ENCODE measurements at regions not wholly inside any gene's neighbourhood (a gene's known extent, or its start where the extent isn't known, plus 50 kb on each side); places are given as distances from the start of the nearest gene placed in this dataset.

GRCh38 chr11:88231894-88232482, 56.7 kb upstream of the RAB38 start:
- Histone ChIP-seq H3K4me2 (ENCODE audit: low read length) (no peak overlapping the region), H3K36me3 (ENCODE audit: control insufficient read depth, insufficient read depth, low read length) (no peaks in the 10 kb centered on the region), H3K27me3 (ENCODE audit: insufficient read depth, low read length, poor library complexity) (no peaks in the 10 kb centered on the region), H2AK5ac (ENCODE audit: low read length) (no peak overlapping the region), H2BK5ac (ENCODE audit: low read length) (no peak overlapping the region), H4K5ac (ENCODE audit: low read length) (no peak overlapping the region), H2BK120ac (ENCODE audit: low read depth, low read length) (no peak overlapping the region), H3K4me1 (ENCODE audit: control insufficient read depth, low read depth, low read length) (peaks cover 2% of the 10 kb centered on the region), H3K56ac (ENCODE audit: low read length) (no peak overlapping the region), H3K9ac (ENCODE audit: low read length) (no peak overlapping the region), H3K79me2 (ENCODE audit: control insufficient read depth, insufficient read depth, low read length) (no peaks in the 10 kb centered on the region), H3K23ac (ENCODE audit: low read length) (no peak overlapping the region), H3K4me3 (ENCODE audit: low read length) (no peak overlapping the region), H2BK15ac (replicated peaks; ENCODE audit: low read depth) (no peak overlapping the region), H4K8ac (ENCODE audit: low read depth, low read length) (no peak overlapping the region), H3K4ac (ENCODE audit: low read depth, low read length) (no peak overlapping the region), H3K18ac (ENCODE audit: low read length) (no peak overlapping the region), H3K27ac (ENCODE audit: low read depth, low read length) (no peak overlapping the region), H3K79me1 (ENCODE audit: low read length) (no peaks in the 10 kb centered on the region)
- WGBS (ENCODE audit: extremely low coverage, insufficient coverage, low lambda C conversion rate), result no CpG with 5 or more reads among the region's 5 CpGs
- peak; percentile 44 for DNase-seq

- no peaks in the 10 kb centered on the region for H3K79me2 ChIP-seq (ENCODE audit: control insufficient read depth, insufficient read depth, low read length)
- no peak overlapping the region for H4K8ac ChIP-seq (ENCODE audit: low read depth, low read length)
- no peak overlapping the region for H3K9ac ChIP-seq (ENCODE audit: low read length)
- H2BK15ac ChIP-seq (replicated peaks; ENCODE audit: low read depth), result no peak overlapping the region
- H3K4me1 ChIP-seq (ENCODE audit: control insufficient read depth, low read depth, low read length), result no peaks in the 10 kb centered on the region
- H2AK5ac ChIP-seq (ENCODE audit: low read length), result no peak overlapping the region
- DNase-seq, result no peak
- H3K4me2 ChIP-seq (ENCODE audit: low read length), result no peak overlapping the region
- no peak overlapping the region for H3K23ac ChIP-seq (ENCODE audit: low read length)
- H3K56ac ChIP-seq (ENCODE audit: low read length), result no peak overlapping the region
- H3K18ac ChIP-seq (ENCODE audit: low read length), result no peak overlapping the region
- H3K4ac ChIP-seq (ENCODE audit: low read depth, low read length), result no peak overlapping the region
- no peak overlapping the region for H4K5ac ChIP-seq (ENCODE audit: low read length)
- no peaks in the 10 kb centered on the region for H3K36me3 ChIP-seq (ENCODE audit: control insufficient read depth, insufficient read depth, low read length)
- H3K4me3 ChIP-seq (ENCODE audit: low read length), result no peak overlapping the region
- no peaks in the 10 kb centered on the region for H3K79me1 ChIP-seq (ENCODE audit: low read length)
- no peak overlapping the region for H2BK120ac ChIP-seq (ENCODE audit: low read depth, low read length)
- no peaks in the 10 kb centered on the region for H3K27me3 ChIP-seq (ENCODE audit: insufficient read depth, low read length, poor library complexity)
- H2BK5ac ChIP-seq (ENCODE audit: low read length), result no peak overlapping the region
- H3K27ac ChIP-seq (ENCODE audit: low read depth, low read length), result no peak overlapping the region
Measured at GRCh38 chr11:88229303-88229702, 54.1 kb upstream of the RAB38 start.

All from mesendoderm (in vitro differentiated cells).